Type B pancreatic cell (in vitro differentiated cells): ENCODE measurements at regions not wholly inside any gene's neighbourhood (a gene's known extent, or its start where the extent isn't known, plus 50 kb on each side); places are given as distances from the start of the nearest gene placed in this dataset.

Experiments used
- DNase-seq: peaks from one replicate; pipeline ENCODE4 v3.0.0; 2021; ENCODE audit warnings: mixed read lengths; ENCODE audit not compliant: unreplicated experiment; ENCODE audit errors: extremely low spot score
- H3K27ac Mint-ChIP-seq: 2 replicates; pipeline ENCODE4 v1.8.0; 2021; ENCODE audit warnings: mild to moderate bottlenecking, mixed read lengths
- H3K27me3 Mint-ChIP-seq: 2 replicates; pipeline ENCODE4 v1.8.0; 2021; ENCODE audit warnings: mixed read lengths
- H3K36me3 Mint-ChIP-seq: 2 replicates; pipeline ENCODE4 v1.8.0; 2021; ENCODE audit warnings: mixed read lengths
- H3K4me1 Mint-ChIP-seq: one replicate; pipeline ENCODE4 v1.8.0; 2021; ENCODE audit warnings: mixed read lengths; ENCODE audit not compliant: unreplicated experiment
- H3K4me3 Mint-ChIP-seq: 2 replicates; pipeline ENCODE4 v1.8.0; 2021; ENCODE audit warnings: mild to moderate bottlenecking, mixed read lengths
- H3K9me3 Mint-ChIP-seq: 2 replicates; pipeline ENCODE4 v1.8.0; 2021; ENCODE audit warnings: mixed read lengths
- TF ChIP-seq, protein P1 (sequence below): fragments of 200-600 bp; sonication (generic); conservative IDR thresholded peaks from 2 replicates; pipeline ENCODE4 v1.5.0; 2021; ENCODE audit warnings: antibody characterized with exemption, mild to moderate bottlenecking

DNA sequence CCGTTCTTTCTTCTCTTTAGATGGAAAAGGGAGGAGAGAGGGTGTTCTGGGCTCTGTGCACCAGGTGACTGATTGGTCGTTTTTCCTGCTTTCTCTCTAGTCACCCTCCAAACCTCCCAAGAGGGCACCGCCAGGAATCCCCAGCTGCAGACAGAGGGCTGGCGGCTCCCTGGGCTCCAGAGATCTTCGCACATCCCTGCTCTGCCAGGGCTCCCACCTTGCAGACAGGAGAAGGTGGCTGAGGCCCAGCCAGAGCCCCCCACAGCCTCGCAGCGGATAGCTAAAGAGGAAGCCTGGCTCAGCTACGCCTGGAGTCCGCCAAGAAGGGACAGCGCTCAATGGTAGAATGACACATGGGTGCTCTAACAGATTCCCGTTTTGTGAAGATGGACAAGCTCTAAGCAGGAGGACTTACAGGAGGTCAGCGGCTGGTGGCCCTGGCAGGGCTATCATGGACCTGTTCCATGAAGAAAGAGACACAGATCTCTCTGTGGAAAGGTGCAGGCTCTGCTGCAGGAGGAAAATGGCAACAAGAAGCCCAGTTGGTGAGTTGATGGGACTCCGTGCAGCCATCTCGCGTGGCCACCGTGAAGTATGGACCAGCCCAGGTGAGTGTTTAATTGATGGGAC, 976.9 kb downstream of the BRD1 start:
- H3K27me3 Mint-ChIP-seq, result peaks cover 31% of the 10 kb centered on the region
- DNase-seq, result no peak
- no peak overlapping the region for H3K27ac Mint-ChIP-seq
- H3K4me1 Mint-ChIP-seq, result no peaks in the 10 kb centered on the region
- H3K9me3 Mint-ChIP-seq, result no peaks in the 10 kb centered on the region
- TF ChIP-seq, protein P1, sequence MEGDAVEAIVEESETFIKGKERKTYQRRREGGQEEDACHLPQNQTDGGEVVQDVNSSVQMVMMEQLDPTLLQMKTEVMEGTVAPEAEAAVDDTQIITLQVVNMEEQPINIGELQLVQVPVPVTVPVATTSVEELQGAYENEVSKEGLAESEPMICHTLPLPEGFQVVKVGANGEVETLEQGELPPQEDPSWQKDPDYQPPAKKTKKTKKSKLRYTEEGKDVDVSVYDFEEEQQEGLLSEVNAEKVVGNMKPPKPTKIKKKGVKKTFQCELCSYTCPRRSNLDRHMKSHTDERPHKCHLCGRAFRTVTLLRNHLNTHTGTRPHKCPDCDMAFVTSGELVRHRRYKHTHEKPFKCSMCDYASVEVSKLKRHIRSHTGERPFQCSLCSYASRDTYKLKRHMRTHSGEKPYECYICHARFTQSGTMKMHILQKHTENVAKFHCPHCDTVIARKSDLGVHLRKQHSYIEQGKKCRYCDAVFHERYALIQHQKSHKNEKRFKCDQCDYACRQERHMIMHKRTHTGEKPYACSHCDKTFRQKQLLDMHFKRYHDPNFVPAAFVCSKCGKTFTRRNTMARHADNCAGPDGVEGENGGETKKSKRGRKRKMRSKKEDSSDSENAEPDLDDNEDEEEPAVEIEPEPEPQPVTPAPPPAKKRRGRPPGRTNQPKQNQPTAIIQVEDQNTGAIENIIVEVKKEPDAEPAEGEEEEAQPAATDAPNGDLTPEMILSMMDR, result no peak
- no peak overlapping the region for H3K4me3 Mint-ChIP-seq
- H3K36me3 Mint-ChIP-seq, result no peaks in the 10 kb centered on the region

DNA sequence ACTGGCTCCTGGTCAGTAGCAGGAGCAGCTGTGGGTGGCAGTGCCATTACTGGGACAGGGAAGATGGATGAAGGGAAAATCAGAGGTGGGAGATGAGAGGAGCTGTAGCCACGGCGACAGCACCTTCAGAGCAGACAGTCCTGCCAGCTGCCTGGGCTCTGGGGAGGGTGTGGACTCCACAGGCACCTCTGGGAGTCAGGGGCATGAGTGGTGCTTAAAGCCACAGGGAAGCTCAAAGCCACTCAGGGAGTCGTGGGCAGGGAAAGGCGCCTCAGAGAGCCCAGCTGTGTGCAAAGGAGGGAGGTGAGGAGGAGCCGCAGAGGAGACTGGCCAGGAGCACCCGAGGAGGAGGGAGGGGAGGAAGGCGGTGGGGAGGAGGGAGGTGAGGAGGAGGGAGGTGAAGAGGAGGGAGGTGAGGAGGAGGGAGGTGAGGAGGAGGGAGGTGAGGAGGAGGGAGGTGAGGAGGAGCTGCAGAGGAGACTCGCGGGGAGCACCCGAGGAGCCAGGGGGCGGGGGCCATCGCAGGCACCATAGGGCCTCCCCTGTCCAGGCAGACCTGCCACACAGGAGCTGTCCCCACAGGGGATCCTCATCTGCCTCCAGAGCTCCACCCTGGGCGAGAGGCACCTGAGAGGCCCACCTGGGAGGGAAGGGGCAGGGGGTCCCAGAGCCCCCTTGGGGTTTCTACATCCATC, 977.6 kb downstream of the BRD1 start:
- Mint-ChIP-seq H3K27ac (no peak overlapping the region), H3K36me3 (no peaks in the 10 kb centered on the region), H3K4me3 (no peak overlapping the region), H3K9me3 (no peaks in the 10 kb centered on the region), H3K4me1 (no peaks in the 10 kb centered on the region), H3K27me3 (peaks cover 31% of the 10 kb centered on the region)
- DNase-seq, result no peak
- TF ChIP-seq, protein P1, result no peak

DNA sequence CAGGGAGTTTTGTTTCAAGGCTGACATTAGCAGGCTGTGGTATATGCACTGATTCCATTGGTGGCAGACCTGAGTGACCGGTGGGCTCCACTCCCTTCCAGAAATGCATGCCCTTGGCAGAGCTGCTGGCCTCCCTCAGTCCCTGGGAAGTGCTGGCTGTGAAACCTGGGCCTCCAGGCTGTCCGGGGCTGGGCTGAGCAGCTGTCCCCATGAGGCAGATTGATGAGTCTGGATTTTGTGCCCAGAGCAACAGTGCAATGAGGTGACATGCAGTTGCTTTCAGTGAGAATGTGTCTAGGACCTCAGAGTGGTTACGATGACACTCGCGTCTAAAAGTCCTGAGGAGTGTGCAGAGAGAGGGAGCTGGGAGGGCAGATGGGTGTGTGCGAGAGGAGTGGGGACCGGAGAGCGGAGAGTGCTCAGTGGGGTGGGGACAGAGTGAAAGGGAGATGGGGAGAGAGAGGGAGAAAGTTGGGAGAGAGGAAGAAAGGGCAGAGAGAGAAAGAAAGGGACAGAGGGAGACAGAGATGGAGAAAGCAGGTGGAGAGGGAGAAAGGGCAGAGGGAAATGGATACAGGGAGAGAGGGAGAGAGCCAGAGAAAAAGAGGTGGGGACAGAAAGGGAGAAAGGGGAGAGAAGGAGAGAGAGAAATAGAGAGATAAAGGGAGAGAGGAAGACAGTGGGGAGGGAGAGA, 978.3 kb downstream of the BRD1 start:
- H3K4me1 Mint-ChIP-seq, result no peaks in the 10 kb centered on the region
- peaks cover 35% of the 10 kb centered on the region for H3K27me3 Mint-ChIP-seq
- no peak overlapping the region for H3K27ac Mint-ChIP-seq
- no peaks in the 10 kb centered on the region for H3K36me3 Mint-ChIP-seq
- TF ChIP-seq, protein P1, result no peak
- H3K4me3 Mint-ChIP-seq, result no peak overlapping the region
- no peak for DNase-seq
- no peaks in the 10 kb centered on the region for H3K9me3 Mint-ChIP-seq

DNA sequence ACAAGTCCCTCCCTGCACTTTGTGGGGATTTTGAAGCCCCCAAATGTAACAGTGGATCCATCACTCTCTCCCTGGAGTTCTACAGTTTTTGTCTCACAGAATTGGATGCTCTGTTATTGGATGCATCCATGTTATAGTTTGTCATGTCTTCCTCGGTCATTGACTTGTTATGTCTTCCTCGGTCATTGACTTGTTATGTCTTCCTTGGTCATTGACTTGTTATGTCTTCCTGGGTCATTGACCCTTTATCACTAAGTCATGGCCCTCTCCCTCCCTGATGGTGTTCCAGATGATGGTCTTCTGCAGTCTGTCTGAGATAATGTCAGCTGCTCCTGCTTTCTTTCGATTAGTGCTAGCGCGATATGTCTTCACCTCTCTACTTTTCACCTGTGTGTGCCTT, 981.5 kb downstream of the BRD1 start:
- H3K4me1 Mint-ChIP-seq, result no peaks in the 10 kb centered on the region
- H3K27me3 Mint-ChIP-seq, result peaks cover 22% of the 10 kb centered on the region
- H3K9me3 Mint-ChIP-seq, result no peaks in the 10 kb centered on the region
- no peak overlapping the region for H3K4me3 Mint-ChIP-seq
- no peak for DNase-seq
- H3K36me3 Mint-ChIP-seq, result no peaks in the 10 kb centered on the region
- TF ChIP-seq, protein P1, result no peak
- no peak overlapping the region for H3K27ac Mint-ChIP-seq

DNA sequence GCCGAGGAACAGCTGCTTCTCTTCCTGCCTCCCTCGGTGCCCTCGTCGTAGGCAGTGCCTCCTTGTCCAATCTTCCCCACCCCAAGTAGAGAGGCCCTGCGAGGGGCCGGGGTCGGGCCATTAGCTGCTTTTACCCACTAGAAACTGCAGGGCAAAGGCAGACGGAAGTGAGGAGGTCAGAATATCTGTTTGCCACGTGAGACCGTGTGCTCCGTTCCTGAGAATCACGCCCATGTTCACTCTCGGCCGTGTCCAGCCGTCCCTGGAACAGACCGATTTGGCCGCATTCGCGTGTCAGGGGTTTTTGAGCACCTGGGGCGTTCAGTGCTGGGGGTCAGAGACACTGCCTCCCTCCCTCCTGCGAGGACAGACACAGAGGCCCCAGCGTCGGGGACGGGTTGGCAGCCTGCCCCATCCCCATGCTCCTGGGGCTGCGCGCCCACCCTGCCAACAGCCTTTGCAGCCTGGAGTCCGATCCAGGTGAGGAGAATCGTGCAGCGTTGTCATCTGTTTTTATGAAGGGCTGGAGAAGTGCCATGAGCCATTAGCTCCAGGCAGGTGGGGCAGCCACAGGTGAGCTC, 982.2 kb downstream of the BRD1 start:
- Mint-ChIP-seq H3K27me3 (peaks cover 23% of the 10 kb centered on the region), H3K4me1 (no peaks in the 10 kb centered on the region), H3K9me3 (no peaks in the 10 kb centered on the region), H3K4me3 (no peak overlapping the region), H3K27ac (no peak overlapping the region), H3K36me3 (no peaks in the 10 kb centered on the region)
- TF ChIP-seq, protein P1, result no peak
- no peak for DNase-seq
